ENCODE measurements at regions not wholly inside any gene's neighbourhood (a gene's known extent, or its start where the extent isn't known, plus 50 kb on each side); places are given as distances from the start of the nearest gene placed in this dataset.

- TF ChIP-seq POLR2A (IDR thresholded peaks at IDR 0.05; ENCODE audit: low read depth, low read length) (no peak), POLR2AphosphoS5 (IDR thresholded peaks at IDR 0.05; ENCODE audit: low read depth, low read length) (no peak), TAF1 (IDR thresholded peaks at IDR 0.05; ENCODE audit: low read depth, low read length) (no peak)
These were observed 186.2 kb upstream of the CADPS start for GRCh38 chr3:63061449-63061848.
